PFSK-1 (cell line): ENCODE measurements at regions not wholly inside any gene's neighbourhood (a gene's known extent, or its start where the extent isn't known, plus 50 kb on each side); places are given as distances from the start of the nearest gene placed in this dataset.

ENCODE experiments used
- FOXP2 ChIP-seq: optimal IDR thresholded peaks from 2 replicates; pipeline ENCODE3; 2011; ENCODE audit warnings: borderline replicate concordance, control low read depth, inconsistent platforms; ENCODE audit not compliant: insufficient read depth; ENCODE audit errors: extremely low read length, extremely low read depth
- POLR2AphosphoS5 ChIP-seq: IDR thresholded peaks from 2 replicates; pipeline ENCODE4 v1.6.1; 2012; ENCODE audit warnings: low read depth, mild to moderate bottlenecking, control low read depth, low read length, moderate library complexity
- REST ChIP-seq, 2 experiments: IDR thresholded peaks; 2 replicates each; pipeline versions ENCODE4 v1.6.1 to v1.8.0; 2011 to 2012; ENCODE audit warnings: low read depth in 2 of 2, low read length in 2 of 2, control low read depth in 1 of 2, inconsistent platforms in 1 of 2, mild to moderate bottlenecking in 1 of 2, moderate library complexity in 1 of 2; ENCODE audit not compliant: insufficient read depth in 1 of 2
- SIN3A ChIP-seq: IDR thresholded peaks from 2 replicates; pipeline ENCODE4 v1.6.1; 2012; ENCODE audit warnings: mild to moderate bottlenecking, low read length, moderate library complexity, borderline replicate concordance; ENCODE audit not compliant: insufficient read depth
- TAF1 ChIP-seq: IDR thresholded peaks from 2 replicates; pipeline ENCODE4 v1.6.1; 2012; ENCODE audit warnings: low read length, control low read depth, borderline replicate concordance; ENCODE audit not compliant: insufficient read depth

DNA sequence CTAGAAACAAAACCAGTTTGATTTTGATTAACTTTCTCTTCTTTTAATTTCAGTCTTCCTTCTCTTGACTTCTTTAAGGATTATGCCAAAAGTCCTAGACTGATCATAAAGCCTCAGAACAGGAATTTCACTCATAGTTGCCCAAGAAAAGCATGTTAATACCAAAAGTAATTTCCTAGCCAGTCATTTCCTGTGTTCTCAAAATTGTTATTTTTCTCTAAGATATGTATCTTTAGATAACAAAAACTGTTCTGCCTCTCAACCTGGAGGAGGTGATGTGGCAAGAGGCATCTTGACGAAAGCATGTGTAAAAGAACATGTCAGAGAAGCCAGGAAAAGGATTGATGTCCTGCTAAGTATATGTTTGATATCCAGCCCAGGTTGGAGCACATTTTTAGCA is 78.0 kb upstream of the IPO9 start:
- TF ChIP-seq REST (IDR thresholded peaks at IDR 0.05; ENCODE audit: insufficient read depth in 1 of 2, low read depth in 2 of 2, low read length in 2 of 2) (no peak), POLR2AphosphoS5 (no peak), TAF1 (no peak), SIN3A (no peak), FOXP2 (no peak)
